GM23338 (cell line): ENCODE measurements at regions not wholly inside any gene's neighbourhood (a gene's known extent, or its start where the extent isn't known, plus 50 kb on each side); places are given as distances from the start of the nearest gene placed in this dataset.

Experiments
- ATAC-seq: fragments of 200-7000 bp; cut with Tn5 transposase; 3 replicates; pipeline ENCODE4 v1.9.1; 2020
- DNase-seq: peaks from one replicate; pipeline ENCODE4 v3.0.0-alpha.2; 2015; ENCODE audit warnings: low spot score
- H2AFZ ChIP-seq: fragments of 200-600 bp; sonication (generic); 2 replicates; pipeline ENCODE4 v1.8.0; 2016; ENCODE audit warnings: antibody characterized with exemption, mild to moderate bottlenecking, moderate library complexity
- H3F3A ChIP-seq: fragments of 200-600 bp; sonication (generic); replicated peaks from 2 replicates; pipeline ENCODE4 v1.8.0; 2017; ENCODE audit warnings: antibody characterized with exemption, mixed run types, low read depth
- H3K27ac ChIP-seq: fragments of 200-600 bp; sonication (generic); 2 replicates; pipeline ENCODE4 v1.6.1; 2016; ENCODE audit warnings: low read depth
- H3K27me3 ChIP-seq: fragments of 200-600 bp; sonication (generic); 2 replicates; pipeline ENCODE4 v1.8.0; 2016; ENCODE audit warnings: mild to moderate bottlenecking, mixed run types, moderate library complexity; ENCODE audit not compliant: insufficient read depth
- H3K36me3 ChIP-seq: fragments of 200-600 bp; sonication (generic); 2 replicates; pipeline ENCODE4 v1.8.0; 2016; ENCODE audit warnings: mild to moderate bottlenecking; ENCODE audit not compliant: insufficient read depth
- H3K4me1 ChIP-seq: fragments of 200-600 bp; sonication (generic); 2 replicates; pipeline ENCODE4 v1.8.0; 2016; ENCODE audit warnings: mild to moderate bottlenecking, moderate library complexity; ENCODE audit not compliant: insufficient read depth
- H3K4me2 ChIP-seq: fragments of 200-600 bp; sonication (generic); 2 replicates; pipeline ENCODE4 v1.7.1; 2017; ENCODE audit warnings: mixed run types
- H3K4me3 ChIP-seq: fragments of 200-600 bp; sonication (generic); 2 replicates; pipeline ENCODE4 v1.6.1; 2016; ENCODE audit warnings: mixed run types
- H3K79me2 ChIP-seq: fragments of 200-600 bp; sonication (generic); replicated peaks from 2 replicates; pipeline ENCODE4 v1.8.0; 2017; ENCODE audit warnings: mild to moderate bottlenecking; ENCODE audit not compliant: insufficient read depth
- H3K9me2 ChIP-seq: fragments of 200-600 bp; sonication (generic); 2 replicates; pipeline ENCODE4 v1.8.0; 2017; ENCODE audit not compliant: insufficient read depth
- H4K20me1 ChIP-seq: fragments of 200-600 bp; sonication (generic); replicated peaks from 2 replicates; pipeline ENCODE4 v1.8.0; 2017; ENCODE audit warnings: mild to moderate bottlenecking; ENCODE audit not compliant: insufficient read depth
- H3K27ac Mint-ChIP-seq: 2 replicates; pipeline ENCODE4 v1.8.0; 2020; ENCODE audit warnings: inconsistent platforms, mild to moderate bottlenecking, moderate library complexity, mixed read lengths
- H3K27me3 Mint-ChIP-seq: 3 replicates; pipeline ENCODE4 v1.8.0; 2022; ENCODE audit warnings: low read depth, mild to moderate bottlenecking, moderate library complexity, mixed read lengths, inconsistent platforms; ENCODE audit not compliant: insufficient read depth, poor library complexity
- H3K36me3 Mint-ChIP-seq: 3 replicates; pipeline ENCODE4 v1.8.0; 2021; ENCODE audit warnings: low read depth, mild to moderate bottlenecking, inconsistent platforms, moderate library complexity, mixed read lengths
- H3K4me1 Mint-ChIP-seq: 3 replicates; pipeline ENCODE4 v1.8.0; 2020; ENCODE audit warnings: mild to moderate bottlenecking, inconsistent platforms, mixed read lengths
- H3K4me3 Mint-ChIP-seq: 3 replicates; pipeline ENCODE4 v1.8.0; 2021; ENCODE audit warnings: moderate library complexity, mild to moderate bottlenecking, inconsistent platforms, mixed read lengths
- H3K9me3 Mint-ChIP-seq: 3 replicates; pipeline ENCODE4 v1.8.0; 2020; ENCODE audit warnings: moderate library complexity, mild to moderate bottlenecking, inconsistent platforms, mixed read lengths
- EZH2 ChIP-seq: fragments of 200-600 bp; sonication (generic); IDR thresholded peaks from one replicate; pipeline ENCODE4 v1.8.0; 2017; ENCODE audit warnings: antibody characterized with exemption, mild to moderate bottlenecking, low read depth; ENCODE audit not compliant: unreplicated experiment
- EZH2phosphoT487 ChIP-seq: fragments of 200-600 bp; sonication (generic); IDR thresholded peaks from one replicate; pipeline ENCODE4 v1.8.1; 2018; ENCODE audit warnings: antibody characterized with exemption; ENCODE audit not compliant: unreplicated experiment
- JUNB ChIP-seq: IDR thresholded peaks from one replicate; pipeline ENCODE4 v1.6.1; 2016; ENCODE audit warnings: antibody characterized with exemption; ENCODE audit not compliant: unreplicated experiment
- NANOG ChIP-seq: IDR thresholded peaks from 2 replicates; pipeline ENCODE4 v1.6.1; 2016; ENCODE audit warnings: antibody characterized with exemption, borderline replicate concordance
- POLR2AphosphoS5 ChIP-seq: IDR thresholded peaks from 2 replicates; pipeline ENCODE4 v1.6.1; 2016; ENCODE audit warnings: antibody characterized with exemption, low read depth
- STAT1 ChIP-seq: IDR thresholded peaks from one replicate; pipeline ENCODE4 v1.6.1; 2016; ENCODE audit warnings: antibody characterized with exemption; ENCODE audit not compliant: unreplicated experiment
- ZNF114 ChIP-seq: fragments of 250-450 bp; sonication (Bioruptor Pico); IDR thresholded peaks from 2 replicates; pipeline ENCODE4 v1.5.0; 2020; ENCODE audit warnings: mild to moderate bottlenecking, moderate library complexity
- TF ChIP-seq, protein P1 (sequence below): IDR thresholded peaks from one replicate; pipeline ENCODE4 v1.6.1; 2018; ENCODE audit warnings: antibody characterized with exemption; ENCODE audit not compliant: unreplicated experiment
- TF ChIP-seq, protein P2 (sequence below), 2 experiments: fragments of 200-600 bp in 1 of 2; sonication (generic) in 1 of 2; conservative IDR thresholded peaks; 2 replicates each; pipeline versions ENCODE4 v1.5.1 to v1.6.1; 2016 to 2017; ENCODE audit warnings: antibody characterized with exemption in 2 of 2, low read depth in 2 of 2, mild to moderate bottlenecking in 2 of 2, moderate library complexity in 1 of 2
- TF ChIP-seq, protein P3 (sequence below): IDR thresholded peaks from 2 replicates; pipeline ENCODE4 v1.6.1; 2016; ENCODE audit warnings: antibody characterized with exemption

- TF ChIP-seq, protein P1, sequence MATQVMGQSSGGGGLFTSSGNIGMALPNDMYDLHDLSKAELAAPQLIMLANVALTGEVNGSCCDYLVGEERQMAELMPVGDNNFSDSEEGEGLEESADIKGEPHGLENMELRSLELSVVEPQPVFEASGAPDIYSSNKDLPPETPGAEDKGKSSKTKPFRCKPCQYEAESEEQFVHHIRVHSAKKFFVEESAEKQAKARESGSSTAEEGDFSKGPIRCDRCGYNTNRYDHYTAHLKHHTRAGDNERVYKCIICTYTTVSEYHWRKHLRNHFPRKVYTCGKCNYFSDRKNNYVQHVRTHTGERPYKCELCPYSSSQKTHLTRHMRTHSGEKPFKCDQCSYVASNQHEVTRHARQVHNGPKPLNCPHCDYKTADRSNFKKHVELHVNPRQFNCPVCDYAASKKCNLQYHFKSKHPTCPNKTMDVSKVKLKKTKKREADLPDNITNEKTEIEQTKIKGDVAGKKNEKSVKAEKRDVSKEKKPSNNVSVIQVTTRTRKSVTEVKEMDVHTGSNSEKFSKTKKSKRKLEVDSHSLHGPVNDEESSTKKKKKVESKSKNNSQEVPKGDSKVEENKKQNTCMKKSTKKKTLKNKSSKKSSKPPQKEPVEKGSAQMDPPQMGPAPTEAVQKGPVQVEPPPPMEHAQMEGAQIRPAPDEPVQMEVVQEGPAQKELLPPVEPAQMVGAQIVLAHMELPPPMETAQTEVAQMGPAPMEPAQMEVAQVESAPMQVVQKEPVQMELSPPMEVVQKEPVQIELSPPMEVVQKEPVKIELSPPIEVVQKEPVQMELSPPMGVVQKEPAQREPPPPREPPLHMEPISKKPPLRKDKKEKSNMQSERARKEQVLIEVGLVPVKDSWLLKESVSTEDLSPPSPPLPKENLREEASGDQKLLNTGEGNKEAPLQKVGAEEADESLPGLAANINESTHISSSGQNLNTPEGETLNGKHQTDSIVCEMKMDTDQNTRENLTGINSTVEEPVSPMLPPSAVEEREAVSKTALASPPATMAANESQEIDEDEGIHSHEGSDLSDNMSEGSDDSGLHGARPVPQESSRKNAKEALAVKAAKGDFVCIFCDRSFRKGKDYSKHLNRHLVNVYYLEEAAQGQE = no peak
- TF ChIP-seq ZNF114 = no peak
- no peak for TF ChIP-seq NANOG
- TF ChIP-seq, protein P2, sequence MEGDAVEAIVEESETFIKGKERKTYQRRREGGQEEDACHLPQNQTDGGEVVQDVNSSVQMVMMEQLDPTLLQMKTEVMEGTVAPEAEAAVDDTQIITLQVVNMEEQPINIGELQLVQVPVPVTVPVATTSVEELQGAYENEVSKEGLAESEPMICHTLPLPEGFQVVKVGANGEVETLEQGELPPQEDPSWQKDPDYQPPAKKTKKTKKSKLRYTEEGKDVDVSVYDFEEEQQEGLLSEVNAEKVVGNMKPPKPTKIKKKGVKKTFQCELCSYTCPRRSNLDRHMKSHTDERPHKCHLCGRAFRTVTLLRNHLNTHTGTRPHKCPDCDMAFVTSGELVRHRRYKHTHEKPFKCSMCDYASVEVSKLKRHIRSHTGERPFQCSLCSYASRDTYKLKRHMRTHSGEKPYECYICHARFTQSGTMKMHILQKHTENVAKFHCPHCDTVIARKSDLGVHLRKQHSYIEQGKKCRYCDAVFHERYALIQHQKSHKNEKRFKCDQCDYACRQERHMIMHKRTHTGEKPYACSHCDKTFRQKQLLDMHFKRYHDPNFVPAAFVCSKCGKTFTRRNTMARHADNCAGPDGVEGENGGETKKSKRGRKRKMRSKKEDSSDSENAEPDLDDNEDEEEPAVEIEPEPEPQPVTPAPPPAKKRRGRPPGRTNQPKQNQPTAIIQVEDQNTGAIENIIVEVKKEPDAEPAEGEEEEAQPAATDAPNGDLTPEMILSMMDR (conservative IDR thresholded peaks at IDR 0.05; ENCODE audit: low read depth in 2 of 2) = no peak
- TF ChIP-seq POLR2AphosphoS5 = no peak
- no peak for TF ChIP-seq STAT1
Observed at GRCh38 chr22:27602390-27602789, 199.2 kb downstream of the MN1 start (continued).

DNA sequence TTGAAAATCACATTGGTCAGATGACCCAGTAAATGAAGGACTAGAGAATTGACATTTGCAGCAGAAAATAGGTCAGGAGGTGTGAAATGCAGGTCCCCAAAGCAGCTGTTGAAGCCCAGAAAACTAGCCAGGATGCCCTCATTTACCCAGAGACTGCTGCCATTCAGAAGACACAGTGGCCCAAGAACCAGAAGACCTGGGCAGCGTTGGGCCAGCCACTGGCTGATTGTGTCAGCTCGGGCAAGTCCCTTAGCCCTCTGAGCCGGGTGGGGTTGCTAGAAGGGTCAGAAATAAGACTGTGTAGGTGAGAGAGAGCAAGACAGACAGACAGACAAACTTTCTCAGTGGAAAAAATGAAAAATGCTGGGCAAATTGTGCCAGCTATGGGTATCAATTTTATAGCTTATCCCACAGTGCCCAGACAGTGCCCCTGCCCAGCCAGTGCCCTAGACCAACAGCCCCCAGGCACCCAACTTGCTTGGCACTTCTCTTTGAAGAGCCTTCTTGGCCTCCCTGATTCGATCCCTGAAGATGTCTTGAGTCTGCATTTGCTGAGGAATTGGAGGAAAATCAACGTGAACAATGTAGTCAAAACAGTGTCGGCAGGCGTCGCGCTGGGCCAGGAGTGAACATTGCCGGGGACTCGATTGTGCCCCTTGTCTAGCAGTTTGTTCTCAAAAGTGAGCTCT lies 198.3 kb downstream of the MN1 start:
- no peak overlapping the region for H3K4me3 Mint-ChIP-seq
- H3K4me2 ChIP-seq = no peak overlapping the region
- H3K27me3 ChIP-seq = no peaks in the 10 kb centered on the region
- H3F3A ChIP-seq = 0 out of 2 replicates have a peak, but pooled peaks cover 3% of the 10 kb centered on the region
- H3K9me3 Mint-ChIP-seq = no peaks in the 10 kb centered on the region; the same call in 2 of the 3 replicates
- H3K4me3 ChIP-seq = no peak overlapping the region
- H3K79me2 ChIP-seq = no peaks in the 10 kb centered on the region
- H3K9me2 ChIP-seq = no peaks in the 10 kb centered on the region
- no peaks in the 10 kb centered on the region for H4K20me1 ChIP-seq
- TF ChIP-seq JUNB = no peak
- no peak for TF ChIP-seq EZH2
- TF ChIP-seq, protein P3, sequence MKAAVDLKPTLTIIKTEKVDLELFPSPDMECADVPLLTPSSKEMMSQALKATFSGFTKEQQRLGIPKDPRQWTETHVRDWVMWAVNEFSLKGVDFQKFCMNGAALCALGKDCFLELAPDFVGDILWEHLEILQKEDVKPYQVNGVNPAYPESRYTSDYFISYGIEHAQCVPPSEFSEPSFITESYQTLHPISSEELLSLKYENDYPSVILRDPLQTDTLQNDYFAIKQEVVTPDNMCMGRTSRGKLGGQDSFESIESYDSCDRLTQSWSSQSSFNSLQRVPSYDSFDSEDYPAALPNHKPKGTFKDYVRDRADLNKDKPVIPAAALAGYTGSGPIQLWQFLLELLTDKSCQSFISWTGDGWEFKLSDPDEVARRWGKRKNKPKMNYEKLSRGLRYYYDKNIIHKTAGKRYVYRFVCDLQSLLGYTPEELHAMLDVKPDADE = no peak
- TF ChIP-seq STAT1 = no peak
- TF ChIP-seq NANOG = no peak
- TF ChIP-seq EZH2phosphoT487 = no peak
- TF ChIP-seq, protein P2 (conservative IDR thresholded peaks at IDR 0.05; ENCODE audit: low read depth in 2 of 2) = no peak
- H3K27ac Mint-ChIP-seq = no peak overlapping the region
- no peak for DNase-seq
- peaks cover 3% of the 10 kb centered on the region; the same call in 2 of the 3 replicates for H3K4me1 Mint-ChIP-seq
- no peaks in the 10 kb centered on the region; the same call in 1 of the 2 replicates for H3K4me1 ChIP-seq
- H3K27ac ChIP-seq = no peak overlapping the region
- H3K36me3 Mint-ChIP-seq = no peaks in the 10 kb centered on the region
- H3K27me3 Mint-ChIP-seq = peaks cover 17% of the 10 kb centered on the region
- ATAC-seq = no peak
- no peaks in the 10 kb centered on the region for H3K36me3 ChIP-seq
- no peak overlapping the region for H2AFZ ChIP-seq
